ENCODE measurements at regions not wholly inside any gene's neighbourhood (a gene's known extent, or its start where the extent isn't known, plus 50 kb on each side); places are given as distances from the start of the nearest gene placed in this dataset.
A peak's percentile ranks its signal among the peaks of the same experiment; 100 is the strongest.

DNA sequence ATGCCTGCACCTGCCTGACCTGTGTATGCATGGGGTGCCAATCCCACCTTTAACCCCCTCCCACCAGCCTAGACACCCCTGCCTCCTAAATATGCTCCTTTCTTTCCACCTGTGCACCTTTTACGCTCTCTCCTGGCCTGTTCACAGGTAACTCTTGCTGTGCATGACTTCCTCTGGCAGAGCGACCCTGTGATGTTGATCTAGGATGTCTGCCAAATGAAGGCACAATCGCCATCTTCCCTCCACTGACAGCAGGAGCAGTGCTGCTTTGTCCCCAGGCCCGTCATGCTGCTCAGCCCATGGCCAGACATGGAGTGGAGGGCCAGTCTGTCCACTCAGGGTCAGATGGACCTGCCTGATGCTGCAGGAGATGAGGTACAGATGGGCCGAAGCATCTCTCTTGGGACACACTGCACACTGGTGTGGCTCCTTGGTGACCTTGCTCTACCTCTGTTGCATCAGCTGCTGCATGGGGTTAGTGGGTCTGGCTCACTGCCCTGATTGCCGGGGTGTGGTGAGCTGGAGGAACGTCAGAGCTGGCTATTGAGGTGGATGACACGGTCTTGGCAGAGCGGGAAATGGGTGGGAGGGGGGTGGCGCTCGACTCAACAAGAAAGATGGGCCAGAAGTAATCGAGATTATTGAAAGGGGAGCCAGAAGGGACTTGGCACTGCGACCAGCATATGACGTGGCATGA is 101.7 kb upstream of the PITX1 start:
- BruUV-seq (replicated peaks) = no TSS peak
- H3K27ac ChIP-seq (ENCODE audit: extremely low read length, insufficient read depth, low read length) = no peak overlapping the region

DNA sequence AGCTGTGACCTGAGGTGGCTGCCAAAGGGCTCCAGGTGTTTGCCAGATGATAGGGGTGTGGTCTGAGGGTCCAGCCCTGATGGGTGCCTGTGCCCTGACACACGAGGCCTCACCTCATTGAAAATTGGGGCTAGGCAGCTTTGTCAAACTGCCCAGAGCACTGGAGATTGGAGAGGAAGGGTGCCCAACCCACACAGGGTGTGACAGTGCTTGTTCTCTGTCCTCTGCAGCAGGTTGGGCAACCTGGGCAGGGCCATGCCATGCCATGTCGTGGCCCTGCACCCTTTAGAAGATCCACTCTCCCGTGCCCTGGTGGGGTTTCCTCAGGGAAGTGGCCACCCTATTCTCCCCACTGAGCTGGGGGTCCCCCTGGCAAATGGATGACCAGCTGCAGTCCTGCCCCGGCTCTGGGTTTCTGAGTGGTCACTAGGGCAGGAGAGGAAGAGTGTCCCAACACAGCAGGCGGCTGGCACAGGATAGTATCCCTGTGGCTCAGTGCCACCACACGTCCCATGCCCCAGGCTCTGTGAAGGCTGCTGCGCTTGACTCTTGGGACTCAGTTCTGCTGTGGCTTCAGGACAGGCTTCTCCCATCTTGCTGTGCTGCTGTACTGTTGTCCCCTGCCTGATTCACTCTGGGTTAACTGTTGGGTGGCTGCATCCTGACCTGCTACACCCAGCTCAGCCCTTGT is 100.8 kb upstream of the PITX1 start:
- TF ChIP-seq RBM39 (IDR thresholded peaks at IDR 0.05; ENCODE audit: low read depth, low read length, poor library complexity, severe bottlenecking) (no peak), HNRNPL (IDR thresholded peaks at IDR 0.05; ENCODE audit: low read depth, low read length) (0 out of 2 replicates have a peak, but pooled peaks have one; percentile 13)
- TF ChIP-seq, protein P1, sequence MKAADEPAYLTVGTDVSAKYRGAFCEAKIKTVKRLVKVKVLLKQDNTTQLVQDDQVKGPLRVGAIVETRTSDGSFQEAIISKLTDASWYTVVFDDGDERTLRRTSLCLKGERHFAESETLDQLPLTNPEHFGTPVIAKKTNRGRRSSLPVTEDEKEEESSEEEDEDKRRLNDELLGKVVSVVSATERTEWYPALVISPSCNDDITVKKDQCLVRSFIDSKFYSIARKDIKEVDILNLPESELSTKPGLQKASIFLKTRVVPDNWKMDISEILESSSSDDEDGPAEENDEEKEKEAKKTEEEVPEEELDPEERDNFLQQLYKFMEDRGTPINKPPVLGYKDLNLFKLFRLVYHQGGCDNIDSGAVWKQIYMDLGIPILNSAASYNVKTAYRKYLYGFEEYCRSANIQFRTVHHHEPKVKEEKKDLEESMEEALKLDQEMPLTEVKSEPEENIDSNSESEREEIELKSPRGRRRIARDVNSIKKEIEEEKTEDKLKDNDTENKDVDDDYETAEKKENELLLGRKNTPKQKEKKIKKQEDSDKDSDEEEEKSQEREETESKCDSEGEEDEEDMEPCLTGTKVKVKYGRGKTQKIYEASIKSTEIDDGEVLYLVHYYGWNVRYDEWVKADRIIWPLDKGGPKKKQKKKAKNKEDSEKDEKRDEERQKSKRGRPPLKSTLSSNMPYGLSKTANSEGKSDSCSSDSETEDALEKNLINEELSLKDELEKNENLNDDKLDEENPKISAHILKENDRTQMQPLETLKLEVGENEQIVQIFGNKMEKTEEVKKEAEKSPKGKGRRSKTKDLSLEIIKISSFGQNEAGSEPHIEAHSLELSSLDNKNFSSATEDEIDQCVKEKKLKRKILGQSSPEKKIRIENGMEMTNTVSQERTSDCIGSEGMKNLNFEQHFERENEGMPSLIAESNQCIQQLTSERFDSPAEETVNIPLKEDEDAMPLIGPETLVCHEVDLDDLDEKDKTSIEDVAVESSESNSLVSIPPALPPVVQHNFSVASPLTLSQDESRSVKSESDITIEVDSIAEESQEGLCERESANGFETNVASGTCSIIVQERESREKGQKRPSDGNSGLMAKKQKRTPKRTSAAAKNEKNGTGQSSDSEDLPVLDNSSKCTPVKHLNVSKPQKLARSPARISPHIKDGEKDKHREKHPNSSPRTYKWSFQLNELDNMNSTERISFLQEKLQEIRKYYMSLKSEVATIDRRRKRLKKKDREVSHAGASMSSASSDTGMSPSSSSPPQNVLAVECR (CRISPR knock-in tag; IDR thresholded peaks at IDR 0.05; ENCODE audit: borderline replicate concordance) = 0 out of 2 replicates have a peak, but pooled peaks have one; percentile 1
- ChIA-PET POLR2A (interaction anchor here (0.8 to 1.6 kb wide), 4 partner anchors 13 to 218 kb away, joined by 3 to 6 read pairs (median 3); no protein-coding TSS in a partner anchor), CTCF (ENCODE audit: low intra/inter-chr PET ratio, low total read pairs) (no interaction called here)
- Histone ChIP-seq H3K9ac (ENCODE audit: insufficient read depth, low read depth, low read length) (no peak overlapping the region), H3K4me1 (ENCODE audit: insufficient read depth, low read length) (peaks cover 47% of the 10 kb centered on the region), H4K20me1 (ENCODE audit: insufficient read depth, low read length) (no peaks in the 10 kb centered on the region), H3K4me3 (replicated peaks in 1 of 3; ENCODE audit: insufficient read depth in 1 of 3, low read depth in 2 of 3, low read length in 3 of 3) (no peak overlapping the region), H3K4me2 (ENCODE audit: low read depth, low read length) (peak overlapping the region; percentile 76), H3K27ac (ENCODE audit: extremely low read length, insufficient read depth, low read length) (no peak overlapping the region), H3K9me3 (ENCODE audit: low read length) (no peaks in the 10 kb centered on the region), H3K79me2 (ENCODE audit: insufficient read depth, low read length) (no peaks in the 10 kb centered on the region), H3K27me3 (ENCODE audit: control insufficient read depth in 1 of 2, insufficient read depth in 2 of 2, low read length in 2 of 2) (no peaks in the 10 kb centered on the region), H2AFZ (ENCODE audit: low read length) (no peak overlapping the region), H3K36me3 (replicated peaks in 1 of 2; ENCODE audit: control insufficient read depth in 1 of 2, insufficient read depth in 2 of 2, low read length in 2 of 2) (no peaks in the 10 kb centered on the region)
- BruUV-seq (replicated peaks) = no TSS peak
- 100% methylated on average over 2 of the region's 7 CpGs for WGBS (ENCODE audit: low lambda C conversion rate)
- intact Hi-C loops (cut with micrococcal nuclease; ENCODE audit: unreplicated experiment) = no loop called here
- DNase-seq (ENCODE audit: low spot score) (no peak), ATAC-seq (no peak), FAIRE-seq (no peak)
- in situ Hi-C loops (cut with HindIII; ENCODE audit: extremely low pct_ligation_motif_present, low pct_unique_long_range_greater_than_20kb) = no loop called here

More for the DNA sequence above, 101.7 kb upstream of the PITX1 start:
- no peak overlapping the region for H3K9ac ChIP-seq (ENCODE audit: insufficient read depth, low read depth, low read length)
- no peaks in the 10 kb centered on the region for H3K27me3 ChIP-seq (ENCODE audit: control insufficient read depth in 1 of 2, insufficient read depth in 2 of 2, low read length in 2 of 2)
- H3K36me3 ChIP-seq (replicated peaks in 1 of 2; ENCODE audit: control insufficient read depth in 1 of 2, insufficient read depth in 2 of 2, low read length in 2 of 2) = no peaks in the 10 kb centered on the region
- H3K4me3 ChIP-seq (replicated peaks in 1 of 3; ENCODE audit: insufficient read depth in 1 of 3, low read depth in 2 of 3, low read length in 3 of 3) = no peak overlapping the region
- intact Hi-C loops (cut with micrococcal nuclease; ENCODE audit: unreplicated experiment) = no loop called here
- H4K20me1 ChIP-seq (ENCODE audit: insufficient read depth, low read length) = no peaks in the 10 kb centered on the region
- FAIRE-seq = no peak
- no peaks in the 10 kb centered on the region for H3K79me2 ChIP-seq (ENCODE audit: insufficient read depth, low read length)
- no peaks in the 10 kb centered on the region for H3K9me3 ChIP-seq (ENCODE audit: low read length)
- DNase-seq (ENCODE audit: low spot score) = no peak
- in situ Hi-C loops (cut with HindIII; ENCODE audit: extremely low pct_ligation_motif_present, low pct_unique_long_range_greater_than_20kb) = no loop called here
- ATAC-seq = no peak
- TF ChIP-seq CHD4 (IDR thresholded peaks at IDR 0.05; ENCODE audit: borderline replicate concordance, low read length) = no peak
- TF ChIP-seq ZNF251 (CRISPR knock-in tag; IDR thresholded peaks at IDR 0.05) = no peak
- TF ChIP-seq, protein P2, sequence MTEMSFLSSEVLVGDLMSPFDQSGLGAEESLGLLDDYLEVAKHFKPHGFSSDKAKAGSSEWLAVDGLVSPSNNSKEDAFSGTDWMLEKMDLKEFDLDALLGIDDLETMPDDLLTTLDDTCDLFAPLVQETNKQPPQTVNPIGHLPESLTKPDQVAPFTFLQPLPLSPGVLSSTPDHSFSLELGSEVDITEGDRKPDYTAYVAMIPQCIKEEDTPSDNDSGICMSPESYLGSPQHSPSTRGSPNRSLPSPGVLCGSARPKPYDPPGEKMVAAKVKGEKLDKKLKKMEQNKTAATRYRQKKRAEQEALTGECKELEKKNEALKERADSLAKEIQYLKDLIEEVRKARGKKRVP (CRISPR knock-in tag; IDR thresholded peaks at IDR 0.05) = peak in 1 of 2 experiments; percentile 78; a peak in 2 of 4 replicates
- peak; percentile 29; the same call in 1 of the 2 replicates for TF ChIP-seq CEBPG (CRISPR knock-in tag; IDR thresholded peaks at IDR 0.05)
- H2AFZ ChIP-seq (ENCODE audit: low read length) = no peak overlapping the region
- H3K4me1 ChIP-seq (ENCODE audit: insufficient read depth, low read length) = peaks cover 47% of the 10 kb centered on the region
- 84% methylated on average over 14 of the region's 14 CpGs for WGBS (ENCODE audit: low lambda C conversion rate)
- no peak overlapping the region for H3K4me2 ChIP-seq (ENCODE audit: low read depth, low read length)
- CTCF ChIA-PET (ENCODE audit: low intra/inter-chr PET ratio, low total read pairs) = no interaction called here
- POLR2A ChIA-PET = no interaction called here

Data from HepG2 (cell line).